CD4-positive, alpha-beta T cell treated with Interleukin-4 for 4 hours (primary cell): ENCODE measurements at regions not wholly inside any gene's neighbourhood (a gene's known extent, or its start where the extent isn't known, plus 50 kb on each side); places are given as distances from the start of the nearest gene placed in this dataset.

ENCODE experiments used
- DNase-seq: peaks from one replicate; pipeline ENCODE4 v3.0.0-alpha.2; 2020

DNA sequence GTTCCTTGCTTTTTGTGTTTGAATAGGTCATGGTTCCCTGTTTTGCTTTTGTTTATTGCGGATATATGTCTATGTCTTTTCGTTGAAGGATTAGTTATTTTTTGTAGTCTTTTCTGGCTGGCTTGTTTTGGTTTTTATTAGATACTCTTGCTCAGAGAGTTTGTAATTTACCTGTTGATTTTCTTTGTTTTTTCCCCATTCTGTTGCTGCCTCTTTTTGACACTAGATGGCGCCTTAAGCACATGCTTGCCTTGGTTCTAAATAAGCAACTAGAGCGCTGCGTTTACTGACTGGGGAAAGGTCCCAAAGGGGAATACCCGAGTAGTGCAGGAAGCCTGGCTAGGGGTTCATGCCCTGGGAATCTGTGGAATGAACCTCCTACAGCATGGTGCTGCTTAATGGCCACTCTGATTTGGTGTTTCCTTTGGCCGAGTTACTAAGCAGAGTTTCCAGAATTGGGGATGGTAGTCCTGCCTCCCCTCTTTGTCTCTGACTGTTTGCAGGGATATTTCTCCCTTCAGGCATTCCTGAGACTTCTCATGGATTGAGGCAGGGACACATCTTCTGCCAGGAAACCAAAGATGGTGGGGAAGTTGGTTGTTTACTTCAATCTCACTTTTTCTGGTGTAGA lies 143.2 kb downstream of the PTPRU start:
- DNase-seq: no peak
